Loucy (cell line): ENCODE measurements at regions not wholly inside any gene's neighbourhood (a gene's known extent, or its start where the extent isn't known, plus 50 kb on each side); places are given as distances from the start of the nearest gene placed in this dataset.

ENCODE experiments used
- H2AFZ ChIP-seq: fragments of 200-600 bp; sonication (generic); 2 replicates; pipeline ENCODE4 v1.6.0; 2016; ENCODE audit warnings: antibody characterized with exemption, mild to moderate bottlenecking, low read length, moderate library complexity
- H3F3A ChIP-seq: fragments of 200-600 bp; 2 replicates; pipeline ENCODE4 v1.6.0; 2016; ENCODE audit warnings: antibody characterized with exemption, low read depth, mild to moderate bottlenecking
- H3K27me3 ChIP-seq: fragments of 200-600 bp; sonication (generic); 2 replicates; pipeline ENCODE4 v1.6.1; 2014; ENCODE audit warnings: low read length, mild to moderate bottlenecking; ENCODE audit not compliant: insufficient read depth, poor library complexity, severe bottlenecking
- H3K36me3 ChIP-seq: fragments of 200-600 bp; sonication (generic); 2 replicates; pipeline ENCODE4 v1.6.1; 2016; ENCODE audit warnings: low read length; ENCODE audit not compliant: insufficient read depth
- H3K4me1 ChIP-seq: fragments of 200-600 bp; sonication (generic); 2 replicates; pipeline ENCODE4 v1.5.1; 2014; ENCODE audit warnings: low read length, mild to moderate bottlenecking; ENCODE audit not compliant: insufficient read depth, poor library complexity, severe bottlenecking
- H3K4me2 ChIP-seq: fragments of 200-600 bp; sonication (generic); 2 replicates; pipeline ENCODE4 v1.6.0; 2014; ENCODE audit warnings: antibody characterized with exemption, low read length, low read depth, mild to moderate bottlenecking; ENCODE audit not compliant: poor library complexity, severe bottlenecking
- H3K4me3 ChIP-seq: fragments of 200-600 bp; sonication (generic); 2 replicates; pipeline ENCODE4 v1.5.1; 2014; ENCODE audit warnings: low read length, mild to moderate bottlenecking, mixed read lengths; ENCODE audit not compliant: poor library complexity, severe bottlenecking
- H3K79me2 ChIP-seq: fragments of 200-600 bp; sonication (generic); 2 replicates; pipeline ENCODE4 v1.6.1; 2014; ENCODE audit warnings: low read length; ENCODE audit not compliant: insufficient read depth
- H3K9ac ChIP-seq: fragments of 200-600 bp; sonication (generic); 2 replicates; pipeline ENCODE4 v1.6.0; 2014; ENCODE audit warnings: mild to moderate bottlenecking, low read depth, low read length, moderate library complexity; ENCODE audit not compliant: poor library complexity, severe bottlenecking
- H3K9me2 ChIP-seq: fragments of 200-600 bp; sonication (generic); replicated peaks from 2 replicates; pipeline ENCODE4 v1.6.1; 2016; ENCODE audit warnings: low read depth, low read length, mixed read lengths
- H3K9me3 ChIP-seq: fragments of 200-600 bp; sonication (generic); 2 replicates; pipeline ENCODE4 v1.6.1; 2014; ENCODE audit warnings: mild to moderate bottlenecking, antibody characterized with exemption, low read length, low read depth; ENCODE audit not compliant: insufficient read depth
- H4K20me1 ChIP-seq: fragments of 200-600 bp; sonication (generic); 2 replicates; pipeline ENCODE4 v1.6.0; 2014; ENCODE audit warnings: antibody characterized with exemption, low read length, mild to moderate bottlenecking; ENCODE audit not compliant: insufficient read depth, poor library complexity, severe bottlenecking
- CTCF ChIP-seq: fragments of 200-600 bp; sonication (generic); conservative IDR thresholded peaks from 2 replicates; pipeline ENCODE4 v1.5.1; 2014; ENCODE audit warnings: mild to moderate bottlenecking, antibody characterized with exemption, low read length
- EZH2phosphoT487 ChIP-seq: fragments of 200-600 bp; IDR thresholded peaks from 2 replicates; pipeline ENCODE4 v1.6.1; 2018; ENCODE audit warnings: antibody characterized with exemption, mild to moderate bottlenecking, moderate library complexity, borderline replicate concordance

GRCh38 chr3:80234706-80235105, 466.9 kb upstream of the ROBO1 start:
- no peak overlapping the region for H2AFZ ChIP-seq
- TF ChIP-seq CTCF (no peak), EZH2phosphoT487 (no peak)
- H3K79me2 ChIP-seq = no peaks in the 10 kb centered on the region
- no peak overlapping the region for H3K4me2 ChIP-seq
- no peaks in the 10 kb centered on the region for H3K9me3 ChIP-seq
- H3K4me3 ChIP-seq = no peak overlapping the region
- H3K9ac ChIP-seq = no peak overlapping the region
- no peaks in the 10 kb centered on the region for H3K27me3 ChIP-seq
- no peaks in the 10 kb centered on the region for H3F3A ChIP-seq
- no peaks in the 10 kb centered on the region for H4K20me1 ChIP-seq
- H3K36me3 ChIP-seq = no peaks in the 10 kb centered on the region
- no peaks in the 10 kb centered on the region for H3K9me2 ChIP-seq
- H3K4me1 ChIP-seq = no peaks in the 10 kb centered on the region

- Histone ChIP-seq H2AFZ (no peak overlapping the region), H3F3A (no peaks in the 10 kb centered on the region), H4K20me1 (no peaks in the 10 kb centered on the region), H3K9me3 (no peaks in the 10 kb centered on the region), H3K36me3 (no peaks in the 10 kb centered on the region), H3K79me2 (no peaks in the 10 kb centered on the region), H3K27me3 (no peaks in the 10 kb centered on the region), H3K9me2 (no peaks in the 10 kb centered on the region), H3K4me2 (no peak overlapping the region), H3K9ac (no peak overlapping the region), H3K4me3 (no peak overlapping the region), H3K4me1 (no peaks in the 10 kb centered on the region)
- no peak for TF ChIP-seq EZH2phosphoT487
- TF ChIP-seq CTCF = no peak
Observed at GRCh38 chr3:80233576-80233975, 465.8 kb upstream of the ROBO1 start.

- H3K79me2 ChIP-seq = no peaks in the 10 kb centered on the region
- no peaks in the 10 kb centered on the region for H4K20me1 ChIP-seq
- no peaks in the 10 kb centered on the region for H3K9me2 ChIP-seq
- no peak overlapping the region for H2AFZ ChIP-seq
- H3K36me3 ChIP-seq = no peaks in the 10 kb centered on the region
- H3K4me1 ChIP-seq = no peaks in the 10 kb centered on the region
- H3K4me2 ChIP-seq = no peak overlapping the region
- no peak overlapping the region for H3K9ac ChIP-seq
- no peaks in the 10 kb centered on the region for H3K27me3 ChIP-seq
- H3F3A ChIP-seq = no peaks in the 10 kb centered on the region
- no peak for TF ChIP-seq EZH2phosphoT487
- TF ChIP-seq CTCF = no peak
- H3K4me3 ChIP-seq = no peak overlapping the region
- H3K9me3 ChIP-seq = no peaks in the 10 kb centered on the region
Observed at GRCh38 chr3:80232760-80233159, 465.0 kb upstream of the ROBO1 start.
